PC-3 (cell line): ENCODE measurements at regions not wholly inside any gene's neighbourhood (a gene's known extent, or its start where the extent isn't known, plus 50 kb on each side); places are given as distances from the start of the nearest gene placed in this dataset.
"Not testable (repeated sequence)": the region's sequence is repeated elsewhere in the genome, so short reads cannot be mapped to it uniquely, and the experiment has no call there.

Experiments used
- ATAC-seq: fragments of 200-7000 bp; cut with Tn5 transposase; 2 replicates; pipeline ENCODE4 v1.9.1; 2020; ENCODE audit warnings: mild to moderate bottlenecking, moderate library complexity
- BruUV-seq: library from RNA; stranded (reverse); fragments of 400-500 nt; replicated peaks from 2 replicates; lab custom pipeline; 2021; lab: Mats Ljungman, UMichigan
- CTCF ChIA-PET: fragments of 300-600 bp; sonication (Branson Sonifier 250); formaldehyde crosslinking; loops from one replicate; lab custom pipeline; 2022; ENCODE audit warnings: antibody characterized with exemption; lab: Charles Lee
- POLR2A ChIA-PET: fragments of 300-600 bp; sonication (Branson Sonifier 250); formaldehyde crosslinking; loops from one replicate; lab custom pipeline; 2022; ENCODE audit warnings: antibody characterized with exemption; ENCODE audit not compliant: unreplicated experiment; lab: Charles Lee
- DNase-seq: peaks from one replicate; pipeline ENCODE4 v3.0.0-alpha.2; 2015
- H2AFZ ChIP-seq: fragments of 300-600 bp; sonication (generic); 2 replicates; pipeline ENCODE4 v1.6.0; 2016; ENCODE audit warnings: antibody characterized with exemption, low read length
- H3F3A ChIP-seq: fragments of 300-600 bp; sonication (generic); one replicate; pipeline ENCODE4 v1.6.0; 2017; ENCODE audit warnings: antibody characterized with exemption, low read length, control low read depth, mild to moderate bottlenecking; ENCODE audit not compliant: unreplicated experiment
- H3K27ac ChIP-seq: fragments of 300-600 bp; sonication (generic); 2 replicates; pipeline ENCODE4 v1.5.1; 2016; ENCODE audit warnings: mild to moderate bottlenecking, low read length
- H3K27me3 ChIP-seq: fragments of 300-600 bp; sonication (generic); 2 replicates; pipeline ENCODE4 v1.6.1; 2016; ENCODE audit warnings: low read length, mixed read lengths
- H3K36me3 ChIP-seq: fragments of 300-600 bp; sonication (generic); 2 replicates; pipeline ENCODE4 v1.6.1; 2016; ENCODE audit warnings: low read depth, mixed run types, low read length, mixed read lengths
- H3K4me1 ChIP-seq: fragments of 300-600 bp; sonication (generic); 2 replicates; pipeline ENCODE4 v1.5.1; 2016; ENCODE audit warnings: low read length; ENCODE audit not compliant: insufficient read depth
- H3K4me2 ChIP-seq: fragments of 300-600 bp; sonication (generic); 2 replicates; pipeline ENCODE4 v1.6.0; 2016; ENCODE audit warnings: low read length
- H3K4me3 ChIP-seq: fragments of 300-600 bp; sonication (generic); 2 replicates; pipeline ENCODE4 v1.5.1; 2016; ENCODE audit warnings: mild to moderate bottlenecking, low read length, mixed read lengths
- H3K79me2 ChIP-seq: fragments of 300-600 bp; sonication (generic); 2 replicates; pipeline ENCODE4 v1.6.1; 2017; ENCODE audit warnings: low read length, mixed read lengths
- H3K9ac ChIP-seq: fragments of 300-600 bp; sonication (generic); 2 replicates; pipeline ENCODE4 v1.6.0; 2016; ENCODE audit warnings: mild to moderate bottlenecking, low read length
- H3K9me2 ChIP-seq: fragments of 300-600 bp; sonication (generic); replicated peaks from 2 replicates; pipeline ENCODE4 v1.6.1; 2016; ENCODE audit warnings: mixed run types, low read length, mixed read lengths
- H3K9me3 ChIP-seq: fragments of 300-600 bp; sonication (generic); 2 replicates; pipeline ENCODE4 v1.6.1; 2016; ENCODE audit warnings: low read length, mixed read lengths
- H4K20me1 ChIP-seq: fragments of 300-600 bp; sonication (generic); 2 replicates; pipeline ENCODE4 v1.6.1; 2016; ENCODE audit warnings: low read length, mixed read lengths
- EZH2 ChIP-seq: fragments of 300-600 bp; sonication (generic); IDR thresholded peaks from one replicate; pipeline ENCODE4 v1.6.1; 2017; ENCODE audit warnings: antibody characterized with exemption, mild to moderate bottlenecking, low read length; ENCODE audit not compliant: unreplicated experiment
- EZH2phosphoT487 ChIP-seq: fragments of 300-600 bp; sonication (generic); IDR thresholded peaks from 2 replicates; pipeline ENCODE4 v1.6.1; 2018; ENCODE audit warnings: mild to moderate bottlenecking, antibody characterized with exemption, low read length, borderline replicate concordance
- intact Hi-C: fragments of 100-400 bp; cut with micrococcal nuclease; formaldehyde crosslinking; loops from 2 replicates; pipeline ENCODE4 v1.9.0; 2023
- TF ChIP-seq, protein P1 (sequence below): fragments of 300-600 bp; sonication (generic); conservative IDR thresholded peaks from 2 replicates; pipeline ENCODE4 v1.5.1; 2017; ENCODE audit warnings: antibody characterized with exemption, low read depth, mild to moderate bottlenecking, low read length

DNA sequence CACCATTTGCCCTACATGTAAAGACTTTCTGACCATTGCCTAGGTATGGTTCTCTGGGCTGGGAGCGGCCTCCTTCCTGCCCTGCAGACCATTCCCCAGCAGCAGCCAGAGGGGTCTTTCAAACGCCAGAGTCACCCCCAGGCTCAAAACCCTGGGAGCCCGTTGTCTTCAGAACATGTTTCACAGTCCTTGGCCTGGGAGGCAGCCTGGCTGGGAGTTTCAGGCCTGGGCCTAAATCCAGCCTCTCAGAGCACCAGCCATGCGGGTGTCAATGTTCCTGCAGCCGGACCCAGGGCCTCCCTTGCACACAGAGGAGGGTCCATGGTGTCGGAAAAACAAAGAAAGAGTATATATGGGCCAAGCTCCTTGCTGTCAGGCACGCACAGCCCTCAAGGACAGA, 145.2 kb upstream of the FOXD4L5 start:
- ATAC-seq: no peak
- BruUV-seq: no TSS peak
- no peaks in the 10 kb centered on the region for H3K9me3 ChIP-seq

GRCh38 chr9:65427361-65427760, 142.4 kb upstream of the FOXD4L5 start:
- H3K4me2 ChIP-seq, H3K9ac ChIP-seq, POLR2A ChIA-PET, ATAC-seq, H4K20me1 ChIP-seq, H3K4me1 ChIP-seq, H3K27ac ChIP-seq, intact Hi-C loops, H3K9me3 ChIP-seq, DNase-seq, H3K79me2 ChIP-seq, H2AFZ ChIP-seq, H3K4me3 ChIP-seq, H3K9me2 ChIP-seq, BruUV-seq, H3K36me3 ChIP-seq, CTCF ChIA-PET, H3F3A ChIP-seq, H3K27me3 ChIP-seq: not testable (repeated sequence)

More for the DNA sequence above, 145.2 kb upstream of the FOXD4L5 start:
- Histone ChIP-seq H3K9ac (no peak overlapping the region), H3K27ac (no peak overlapping the region), H3F3A (no peaks in the 10 kb centered on the region), H3K4me1 (no peaks in the 10 kb centered on the region), H3K4me3 (no peak overlapping the region), H2AFZ (no peak overlapping the region), H3K9me2 (no peaks in the 10 kb centered on the region), H3K27me3 (no peaks in the 10 kb centered on the region), H3K4me2 (no peak overlapping the region), H4K20me1 (no peaks in the 10 kb centered on the region), H3K36me3 (no peaks in the 10 kb centered on the region), H3K79me2 (no peaks in the 10 kb centered on the region)
- ChIA-PET POLR2A (no interaction called here), CTCF (no interaction called here)
- TF ChIP-seq, protein P1, sequence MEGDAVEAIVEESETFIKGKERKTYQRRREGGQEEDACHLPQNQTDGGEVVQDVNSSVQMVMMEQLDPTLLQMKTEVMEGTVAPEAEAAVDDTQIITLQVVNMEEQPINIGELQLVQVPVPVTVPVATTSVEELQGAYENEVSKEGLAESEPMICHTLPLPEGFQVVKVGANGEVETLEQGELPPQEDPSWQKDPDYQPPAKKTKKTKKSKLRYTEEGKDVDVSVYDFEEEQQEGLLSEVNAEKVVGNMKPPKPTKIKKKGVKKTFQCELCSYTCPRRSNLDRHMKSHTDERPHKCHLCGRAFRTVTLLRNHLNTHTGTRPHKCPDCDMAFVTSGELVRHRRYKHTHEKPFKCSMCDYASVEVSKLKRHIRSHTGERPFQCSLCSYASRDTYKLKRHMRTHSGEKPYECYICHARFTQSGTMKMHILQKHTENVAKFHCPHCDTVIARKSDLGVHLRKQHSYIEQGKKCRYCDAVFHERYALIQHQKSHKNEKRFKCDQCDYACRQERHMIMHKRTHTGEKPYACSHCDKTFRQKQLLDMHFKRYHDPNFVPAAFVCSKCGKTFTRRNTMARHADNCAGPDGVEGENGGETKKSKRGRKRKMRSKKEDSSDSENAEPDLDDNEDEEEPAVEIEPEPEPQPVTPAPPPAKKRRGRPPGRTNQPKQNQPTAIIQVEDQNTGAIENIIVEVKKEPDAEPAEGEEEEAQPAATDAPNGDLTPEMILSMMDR: no peak
- TF ChIP-seq EZH2phosphoT487 (no peak), EZH2 (no peak)
- no peak for DNase-seq
- intact Hi-C loops: no loop called here

GRCh38 chr9:65426813-65427212, 141.8 kb upstream of the FOXD4L5 start:
- DNase-seq, H3K9me2 ChIP-seq, H3K9ac ChIP-seq, H3K4me1 ChIP-seq, H3K4me2 ChIP-seq, CTCF ChIA-PET, H2AFZ ChIP-seq, ATAC-seq, H3F3A ChIP-seq, H3K79me2 ChIP-seq, H3K4me3 ChIP-seq, H3K9me3 ChIP-seq, H4K20me1 ChIP-seq, intact Hi-C loops, BruUV-seq, H3K27me3 ChIP-seq, H3K27ac ChIP-seq, H3K36me3 ChIP-seq, POLR2A ChIA-PET: not testable (repeated sequence)

DNA sequence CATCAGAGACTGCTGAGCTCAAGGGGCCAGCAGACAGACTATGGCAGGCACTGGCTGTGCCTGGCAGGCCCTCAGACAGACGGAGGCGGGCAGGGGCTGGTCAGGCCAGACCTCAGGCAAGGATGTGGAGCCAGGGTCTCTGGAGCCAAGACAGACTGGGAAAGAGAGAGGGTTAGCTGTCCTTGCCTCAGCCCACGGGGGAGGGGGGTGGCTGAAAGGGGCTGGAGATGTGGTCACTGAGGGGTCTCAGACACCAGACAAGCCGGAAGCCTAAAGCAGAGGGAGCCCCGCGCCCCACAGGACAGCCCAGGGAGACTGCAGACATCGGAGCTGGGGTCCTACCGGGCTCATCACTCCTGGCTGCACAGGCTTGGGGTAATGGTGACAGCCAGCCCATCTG, 141.2 kb upstream of the FOXD4L5 start:
- ChIA-PET POLR2A (no interaction called here), CTCF (no interaction called here)
- ATAC-seq (no peak), DNase-seq (no peak)
- no peaks in the 10 kb centered on the region for H3K4me1 ChIP-seq
- no peak overlapping the region for H2AFZ ChIP-seq
- H3K9ac ChIP-seq: no peak overlapping the region
- no peak for TF ChIP-seq EZH2phosphoT487
- TF ChIP-seq EZH2: no peak
- TF ChIP-seq, protein P1: no peak
- H3K27ac ChIP-seq: no peak overlapping the region
- no peak overlapping the region for H3K4me2 ChIP-seq
- no peaks in the 10 kb centered on the region for H3K79me2 ChIP-seq
- H3K4me3 ChIP-seq: no peak overlapping the region
- no TSS peak for BruUV-seq
- H3K9me2 ChIP-seq: no peaks in the 10 kb centered on the region
- no peaks in the 10 kb centered on the region for H3F3A ChIP-seq
- no peaks in the 10 kb centered on the region for H3K36me3 ChIP-seq
- H3K9me3 ChIP-seq: no peaks in the 10 kb centered on the region
- intact Hi-C loops: no loop called here
- no peaks in the 10 kb centered on the region for H4K20me1 ChIP-seq
- H3K27me3 ChIP-seq: no peaks in the 10 kb centered on the region

DNA sequence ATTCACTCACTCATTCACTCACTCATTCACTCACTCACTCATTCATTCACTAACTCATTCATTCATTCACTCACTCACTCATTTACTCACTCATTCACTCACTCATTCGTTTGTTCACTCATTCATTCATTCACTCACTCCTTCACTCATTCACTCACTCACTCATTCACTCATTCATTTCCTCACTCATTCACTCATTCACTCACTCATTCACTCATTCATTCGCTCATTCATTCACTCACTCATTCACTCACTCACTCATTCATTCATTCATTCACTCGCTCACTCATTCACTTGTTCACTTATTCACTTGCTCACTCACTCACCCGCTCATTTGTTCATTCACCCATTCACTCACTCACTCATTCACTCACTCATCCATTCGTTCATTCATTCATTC, 140.2 kb upstream of the FOXD4L5 start:
- H2AFZ ChIP-seq, H3K79me2 ChIP-seq, intact Hi-C loops, H3K27ac ChIP-seq, H3K4me1 ChIP-seq, ATAC-seq, H3F3A ChIP-seq, H3K9me2 ChIP-seq, H3K9ac ChIP-seq, BruUV-seq, H3K36me3 ChIP-seq, H4K20me1 ChIP-seq, H3K9me3 ChIP-seq, DNase-seq, H3K4me3 ChIP-seq, H3K27me3 ChIP-seq, POLR2A ChIA-PET, CTCF ChIA-PET, H3K4me2 ChIP-seq: not testable (repeated sequence)
